ENCODE measurements at regions not wholly inside any gene's neighbourhood (a gene's known extent, or its start where the extent isn't known, plus 50 kb on each side); places are given as distances from the start of the nearest gene placed in this dataset.

DNA sequence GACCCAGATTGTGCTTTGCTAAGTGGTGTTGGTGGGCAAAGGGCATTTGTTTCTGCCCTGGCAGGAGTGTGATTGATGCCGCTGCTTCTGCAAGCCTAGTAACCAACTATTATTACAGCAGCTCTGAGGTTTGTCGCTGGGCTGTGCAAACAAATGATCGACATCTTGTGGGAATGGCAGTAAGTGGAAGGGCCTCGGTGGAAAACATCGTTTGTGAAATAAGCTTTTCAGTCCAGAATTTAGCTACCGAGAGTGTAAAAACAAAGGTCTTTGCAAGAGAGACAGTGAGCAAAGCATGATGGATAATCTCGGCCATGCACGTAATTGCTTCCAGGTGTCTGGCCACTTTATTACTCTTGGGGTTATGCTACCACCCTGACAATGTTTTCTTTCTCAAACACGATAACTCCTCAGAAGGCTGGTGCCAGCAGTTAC is 397.7 kb upstream of the PRICKLE1 start:
- H3K27me3 ChIP-seq, result no peaks in the 10 kb centered on the region
- peaks cover 3% of the 10 kb centered on the region; the same call in 1 of the 2 replicates for H3K9me3 ChIP-seq
- DNase-seq, result peak; percentile 79
- no peak for TF ChIP-seq CTCF (IDR thresholded peaks at IDR 0.05; ENCODE audit: low read depth, low read length)
- H3K36me3 ChIP-seq, result no peaks in the 10 kb centered on the region
- peak overlapping the region; percentile 40 for H3K4me3 ChIP-seq (ENCODE audit: low read depth, low read length)
- H3K4me1 ChIP-seq, result peaks cover 19% of the 10 kb centered on the region; the same call in 1 of the 2 replicates

- H3K36me3 ChIP-seq, result no peaks in the 10 kb centered on the region
- peaks cover 19% of the 10 kb centered on the region; the same call in 1 of the 2 replicates for H3K4me1 ChIP-seq
- DNase-seq, result no peak
- H3K4me3 ChIP-seq (ENCODE audit: low read depth, low read length), result no peak overlapping the region
- no peaks in the 10 kb centered on the region for H3K27me3 ChIP-seq
- no peak for TF ChIP-seq CTCF (IDR thresholded peaks at IDR 0.05; ENCODE audit: low read depth, low read length)
- H3K9me3 ChIP-seq, result peaks cover 3% of the 10 kb centered on the region; the same call in 1 of the 2 replicates
Observed at GRCh38 chr12:42985506-42985905, 396.0 kb upstream of the PRICKLE1 start.

DNA sequence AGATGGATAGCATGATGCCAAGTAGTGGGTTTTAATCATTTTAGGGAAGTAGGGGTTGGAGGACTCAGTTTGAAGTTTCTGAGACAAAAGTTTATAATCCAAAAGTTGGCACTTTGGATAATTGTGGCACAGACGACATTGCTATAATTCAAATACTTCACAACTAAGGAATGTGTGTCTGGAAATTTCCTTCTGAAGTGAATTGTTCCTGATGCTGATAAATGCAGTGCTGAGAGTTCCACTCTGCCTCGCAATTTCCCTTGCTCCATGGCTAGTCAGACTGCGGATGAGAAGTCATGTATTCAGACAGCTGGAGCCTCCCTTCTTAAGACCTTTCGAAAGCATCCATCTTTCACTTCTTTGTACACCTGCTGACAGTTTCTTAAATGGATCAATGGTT is 393.3 kb upstream of the PRICKLE1 start:
- no peak for DNase-seq
- no peaks in the 10 kb centered on the region for H3K27me3 ChIP-seq
- TF ChIP-seq CTCF (IDR thresholded peaks at IDR 0.05; ENCODE audit: low read depth, low read length), result no peak
- no peaks in the 10 kb centered on the region for H3K36me3 ChIP-seq
- H3K4me3 ChIP-seq (ENCODE audit: low read depth, low read length), result no peak overlapping the region
- H3K9me3 ChIP-seq, result peaks cover 3% of the 10 kb centered on the region; the same call in 1 of the 2 replicates
- peaks cover 31% of the 10 kb centered on the region for H3K4me1 ChIP-seq

- DNase-seq, result no peak
- Histone ChIP-seq H3K36me3 (no peaks in the 10 kb centered on the region), H3K27me3 (no peaks in the 10 kb centered on the region), H3K4me1 (peaks cover 24% of the 10 kb centered on the region), H3K4me3 (ENCODE audit: low read depth, low read length) (no peak overlapping the region), H3K9me3 (peaks cover 3% of the 10 kb centered on the region; the same call in 1 of the 2 replicates)
- no peak for TF ChIP-seq CTCF (IDR thresholded peaks at IDR 0.05; ENCODE audit: low read depth, low read length)
Observed at GRCh38 chr12:42981379-42981778, 391.8 kb upstream of the PRICKLE1 start.

DNA sequence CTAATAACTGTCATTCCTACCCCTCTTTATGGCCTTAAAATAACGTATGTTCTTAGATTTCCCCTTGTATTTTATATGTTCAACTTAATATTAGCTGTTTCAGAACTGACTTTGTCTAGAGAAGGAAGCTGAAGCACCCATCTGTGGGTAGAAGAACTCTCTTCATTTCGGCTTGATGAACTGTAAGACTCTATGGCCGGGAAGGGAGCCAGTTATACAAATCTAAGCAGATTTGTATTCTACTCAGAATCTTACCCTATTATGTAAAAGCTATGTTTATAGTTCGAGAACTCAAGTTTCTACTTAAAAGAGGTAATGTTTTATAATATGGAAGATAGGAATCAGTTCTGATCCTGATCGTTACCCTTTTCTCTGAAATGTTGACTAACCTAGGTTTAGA is 390.9 kb upstream of the PRICKLE1 start:
- Histone ChIP-seq H3K4me3 (ENCODE audit: low read depth, low read length) (no peak overlapping the region), H3K36me3 (no peaks in the 10 kb centered on the region), H3K27me3 (no peaks in the 10 kb centered on the region), H3K9me3 (no peaks in the 10 kb centered on the region), H3K4me1 (peaks cover 15% of the 10 kb centered on the region)
- no peak for TF ChIP-seq CTCF (IDR thresholded peaks at IDR 0.05; ENCODE audit: low read depth, low read length)
- no peak for DNase-seq

DNA sequence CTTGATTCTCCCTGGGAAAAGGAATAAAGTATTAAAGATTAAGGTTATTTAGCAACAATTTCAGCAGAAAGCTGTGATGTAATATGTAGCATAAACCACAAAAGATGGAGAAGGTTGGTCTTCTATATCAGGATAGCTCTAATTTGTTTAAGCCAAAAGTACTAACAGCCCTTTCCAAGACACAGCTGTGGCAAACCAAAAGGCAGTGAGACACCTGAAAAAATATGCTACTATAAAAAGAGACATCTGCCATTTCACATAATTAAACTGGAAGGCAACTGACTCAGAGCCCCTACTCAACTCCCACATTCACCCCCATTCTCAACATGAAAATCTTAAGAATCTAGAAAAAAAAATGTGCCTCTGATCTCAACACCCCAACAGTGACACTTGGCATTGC is 390.2 kb upstream of the PRICKLE1 start:
- no peak for DNase-seq

More for the DNA sequence above, 390.2 kb upstream of the PRICKLE1 start:
- H3K4me1 ChIP-seq, result peaks cover 14% of the 10 kb centered on the region
- H3K9me3 ChIP-seq, result no peaks in the 10 kb centered on the region
- TF ChIP-seq CTCF (IDR thresholded peaks at IDR 0.05; ENCODE audit: low read depth, low read length), result no peak
- no peaks in the 10 kb centered on the region for H3K27me3 ChIP-seq
- no peak overlapping the region for H3K4me3 ChIP-seq (ENCODE audit: low read depth, low read length)
- H3K36me3 ChIP-seq, result no peaks in the 10 kb centered on the region

Measured in BE2C (cell line).